Adrenal gland (tissue), 5 donors: ENCODE measurements at regions not wholly inside any gene's neighbourhood (a gene's known extent, or its start where the extent isn't known, plus 50 kb on each side); places are given as distances from the start of the nearest gene placed in this dataset.

ENCODE experiments used
- CTCF ChIP-seq, 6 experiments: fragments of 450-650 bp in 4 of 6; fragments of 200-600 bp in 2 of 6; sonication (generic) in 1 of 6; IDR thresholded peaks; 1 replicate in 5 of 6; 2 replicates in 1 of 6; pipeline versions ENCODE4 v1.5.1 to v1.8.0; 2016 to 2021; ENCODE audit warnings: antibody characterized with exemption in 6 of 6, mild to moderate bottlenecking in 2 of 6, moderate library complexity in 1 of 6
- POLR2A ChIP-seq, 2 donors: fragments of 450-650 bp; IDR thresholded peaks; one replicate each; pipeline ENCODE4 v1.6.1; 2017; ENCODE audit warnings: antibody characterized with exemption in 2 of 2, mild to moderate bottlenecking in 2 of 2, moderate library complexity in 1 of 2
- donor health status: DM: no; HTN: no; CAD: no.

- no peak for TF ChIP-seq CTCF (IDR thresholded peaks at IDR 0.05)
- no peak for TF ChIP-seq POLR2A (IDR thresholded peaks at IDR 0.05)
Observed at GRCh38 chr16:72236866-72237265, 64.9 kb upstream of the PMFBP1 start.
